ENCODE measurements at regions not wholly inside any gene's neighbourhood (a gene's known extent, or its start where the extent isn't known, plus 50 kb on each side); places are given as distances from the start of the nearest gene placed in this dataset.
"Not testable (repeated sequence)": the region's sequence is repeated elsewhere in the genome, so short reads cannot be mapped to it uniquely, and the experiment has no call there.

- Histone ChIP-seq H3K36me3 (replicated peaks) (no peaks in the 10 kb centered on the region), H3K27me3 (replicated peaks) (no peaks in the 10 kb centered on the region), H3K27ac (no peak overlapping the region), H3K4me3 (ENCODE audit: low read depth, low read length) (no peak overlapping the region)
- in situ Hi-C loops (cut with HindIII; ENCODE audit: low pct_ligation_motif_present, low sequenced_read_pairs) = no loop called here
- DNase-seq = no peak
- no peak for TF ChIP-seq CTCF (IDR thresholded peaks at IDR 0.05; ENCODE audit: low read depth, low read length, missing control alignments)
Measured at GRCh38 chr4:114423582-114423981, 175.0 kb upstream of the UGT8 start.

- Histone ChIP-seq H3K36me3 (replicated peaks) (no peaks in the 10 kb centered on the region), H3K27me3 (replicated peaks) (no peaks in the 10 kb centered on the region), H3K4me3 (ENCODE audit: low read depth, low read length) (no peak overlapping the region), H3K27ac (no peak overlapping the region)
- DNase-seq = no peak
- TF ChIP-seq CTCF (IDR thresholded peaks at IDR 0.05; ENCODE audit: low read depth, low read length, missing control alignments) = no peak
- in situ Hi-C loops (cut with HindIII; ENCODE audit: low pct_ligation_motif_present, low sequenced_read_pairs) = no loop called here
Measured at GRCh38 chr4:114435116-114435515, 163.5 kb upstream of the UGT8 start.

DNA sequence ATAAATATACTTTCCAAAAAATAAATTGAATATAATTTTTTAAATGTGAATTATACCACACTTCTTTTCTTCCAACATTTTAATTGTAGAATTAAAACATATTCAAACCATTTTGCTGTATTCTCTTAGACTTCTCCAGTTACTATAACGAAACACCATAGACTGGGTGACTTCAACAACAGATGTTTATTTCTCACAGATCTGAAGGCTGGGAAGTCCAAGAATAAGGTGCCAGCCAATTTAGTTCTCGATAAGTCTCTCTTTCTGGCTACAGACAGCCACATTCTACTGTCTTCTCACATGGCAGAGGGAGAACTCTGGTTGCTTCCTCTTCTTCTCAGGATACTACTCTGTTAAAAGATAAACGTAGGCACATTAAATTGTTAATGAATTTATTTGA lies 155.8 kb upstream of the UGT8 start:
- no peaks in the 10 kb centered on the region for H3K36me3 ChIP-seq (replicated peaks)
- in situ Hi-C loops (cut with HindIII; ENCODE audit: low pct_ligation_motif_present, low sequenced_read_pairs) = no loop called here
- DNase-seq = no peak
- no peaks in the 10 kb centered on the region for H3K27me3 ChIP-seq (replicated peaks)
- H3K27ac ChIP-seq = no peak overlapping the region
- no peak for TF ChIP-seq CTCF (IDR thresholded peaks at IDR 0.05; ENCODE audit: low read depth, low read length, missing control alignments)
- H3K4me3 ChIP-seq (ENCODE audit: low read depth, low read length) = no peak overlapping the region

- no peaks in the 10 kb centered on the region for H3K27me3 ChIP-seq (replicated peaks)
- DNase-seq = no peak
- TF ChIP-seq CTCF (IDR thresholded peaks at IDR 0.05; ENCODE audit: low read depth, low read length, missing control alignments) = no peak
- in situ Hi-C loops (cut with HindIII; ENCODE audit: low pct_ligation_motif_present, low sequenced_read_pairs) = no loop called here
- H3K27ac ChIP-seq = no peak overlapping the region
- no peak overlapping the region for H3K4me3 ChIP-seq (ENCODE audit: low read depth, low read length)
- H3K36me3 ChIP-seq (replicated peaks) = no peaks in the 10 kb centered on the region
Measured at GRCh38 chr4:114444211-114444610, 154.4 kb upstream of the UGT8 start.

GRCh38 chr4:114447963-114448516 lies 150.6 kb upstream of the UGT8 start:
- H3K36me3 ChIP-seq (replicated peaks); in situ Hi-C loops (cut with HindIII; ENCODE audit: low pct_ligation_motif_present, low sequenced_read_pairs); DNase-seq; H3K27me3 ChIP-seq (replicated peaks); H3K27ac ChIP-seq; H3K4me3 ChIP-seq (ENCODE audit: low read depth, low read length): not testable (repeated sequence)

- TF ChIP-seq CTCF (IDR thresholded peaks at IDR 0.05; ENCODE audit: low read depth, low read length, missing control alignments) = no peak
- no peaks in the 10 kb centered on the region for H3K27me3 ChIP-seq (replicated peaks)
- DNase-seq = no peak
- in situ Hi-C loops (cut with HindIII; ENCODE audit: low pct_ligation_motif_present, low sequenced_read_pairs) = no loop called here
- no peak overlapping the region for H3K4me3 ChIP-seq (ENCODE audit: low read depth, low read length)
- H3K36me3 ChIP-seq (replicated peaks) = no peaks in the 10 kb centered on the region
- no peak overlapping the region for H3K27ac ChIP-seq
Measured at GRCh38 chr4:114458728-114459127, 139.9 kb upstream of the UGT8 start.
